ENCODE measurements at regions not wholly inside any gene's neighbourhood (a gene's known extent, or its start where the extent isn't known, plus 50 kb on each side); places are given as distances from the start of the nearest gene placed in this dataset.

GRCh38 chr10:30531751-30532530 is 97.6 kb downstream of the LYZL2 start:
- H3K27ac ChIP-seq, result no peak overlapping the region
- TF ChIP-seq ZFX (IDR thresholded peaks at IDR 0.05) (no peak), CTCF (conservative IDR thresholded peaks at IDR 0.05) (no peak)

- TF ChIP-seq ZFX (IDR thresholded peaks at IDR 0.05) (no peak), CTCF (conservative IDR thresholded peaks at IDR 0.05) (no peak)
- no peak overlapping the region for H3K27ac ChIP-seq
Observed at GRCh38 chr10:30529373-30529998, 95.5 kb downstream of the MAP3K8 start.

GRCh38 chr10:30528429-30528786 is 94.4 kb downstream of the MAP3K8 start:
- TF ChIP-seq CTCF (conservative IDR thresholded peaks at IDR 0.05) (no peak), ZFX (IDR thresholded peaks at IDR 0.05) (no peak)
- no peak overlapping the region for H3K27ac ChIP-seq

- no peak overlapping the region for H3K27ac ChIP-seq
- TF ChIP-seq CTCF (conservative IDR thresholded peaks at IDR 0.05) (no peak), ZFX (IDR thresholded peaks at IDR 0.05) (no peak)
Observed at GRCh38 chr10:30527623-30528428, 93.8 kb downstream of the MAP3K8 start.

GRCh38 chr10:30522661-30523078 is 88.7 kb downstream of the MAP3K8 start:
- peak overlapping the region; percentile 34 for H3K27ac ChIP-seq

- TF ChIP-seq ZFX (IDR thresholded peaks at IDR 0.05) (no peak), CTCF (conservative IDR thresholded peaks at IDR 0.05) (no peak)
- H3K27ac ChIP-seq, result no peak overlapping the region
Observed at GRCh38 chr10:30518907-30519306, 84.9 kb downstream of the MAP3K8 start.

Data from C4-2B (cell line).